IMR-90 (cell line): ENCODE measurements at regions not wholly inside any gene's neighbourhood (a gene's known extent, or its start where the extent isn't known, plus 50 kb on each side); places are given as distances from the start of the nearest gene placed in this dataset.

Source experiments
- ATAC-seq: fragments of 200-7000 bp; cut with Tn5 transposase; 2 replicates; pipeline ENCODE4 v1.9.1; 2020; ENCODE audit warnings: low read depth, mild to moderate bottlenecking, moderate library complexity
- BruUV-seq: library from RNA; stranded (reverse); fragments of 400-500 nt; replicated peaks from 2 replicates; lab custom pipeline; 2021; lab: Mats Ljungman, UMichigan
- CTCF ChIA-PET: fragments of 300-600 bp; formaldehyde crosslinking; extraction: SDS; loops from one replicate; lab custom pipeline; 2021; ENCODE audit warnings: antibody characterized with exemption; lab: Yijun Ruan, JAX
- POLR2A ChIA-PET: fragments of 300-600 bp; sonication (Branson Sonifier 250); formaldehyde crosslinking; loops from one replicate; lab custom pipeline; 2022; ENCODE audit warnings: antibody characterized with exemption; ENCODE audit not compliant: unreplicated experiment; lab: Charles Lee
- DNase-seq: peaks from one replicate; pipeline ENCODE4 v3.0.0; 2013
- H2AFZ ChIP-seq: replicated peaks from 2 replicates; pipeline ENCODE3; 2013; ENCODE audit warnings: low read length, mild to moderate bottlenecking; ENCODE audit not compliant: poor library complexity
- H2AK5ac ChIP-seq: 2 replicates; pipeline ENCODE4 v1.6.1; 2013; ENCODE audit warnings: low read depth, low read length, inconsistent platforms
- H2AK9ac ChIP-seq: replicated peaks from 2 replicates; pipeline ENCODE3; 2013; ENCODE audit warnings: mild to moderate bottlenecking, low read depth, low read length, moderate library complexity; ENCODE audit not compliant: poor library complexity
- H2BK120ac ChIP-seq: 2 replicates; pipeline ENCODE4 v1.6.1; 2013; ENCODE audit warnings: low read depth, low read length, inconsistent platforms
- H2BK15ac ChIP-seq: 3 replicates; pipeline ENCODE4 v1.6.1; 2013; ENCODE audit warnings: low read depth, low read length, inconsistent platforms
- H2BK20ac ChIP-seq: 2 replicates; pipeline ENCODE4 v1.6.1; 2013; ENCODE audit warnings: low read depth, mild to moderate bottlenecking, inconsistent platforms, low read length, moderate library complexity
- H2BK5ac ChIP-seq: 2 replicates; pipeline ENCODE4 v1.6.1; 2013; ENCODE audit warnings: mild to moderate bottlenecking, low read depth, low read length, inconsistent platforms; ENCODE audit not compliant: poor library complexity, severe bottlenecking
- H3K14ac ChIP-seq: replicated peaks from 2 replicates; pipeline ENCODE4 v1.6.1; 2013; ENCODE audit warnings: low read depth, low read length, inconsistent platforms
- H3K18ac ChIP-seq: 2 replicates; pipeline ENCODE4 v1.6.1; 2013; ENCODE audit warnings: low read depth, low read length, control low read depth
- H3K23ac ChIP-seq: 2 replicates; pipeline ENCODE4 v1.6.1; 2013; ENCODE audit warnings: low read depth, low read length, inconsistent platforms
- H3K27ac ChIP-seq: 2 replicates; pipeline ENCODE4 v1.5.1; 2013; ENCODE audit warnings: mild to moderate bottlenecking, control low read depth, low read length; ENCODE audit not compliant: insufficient read depth
- H3K27me3 ChIP-seq: 2 replicates; pipeline ENCODE4 v1.6.1; 2013; ENCODE audit warnings: low read length; ENCODE audit not compliant: control insufficient read depth, insufficient read depth
- H3K36me3 ChIP-seq: 2 replicates; pipeline ENCODE4 v1.6.1; 2013; ENCODE audit warnings: low read length, mixed read lengths; ENCODE audit not compliant: control insufficient read depth, insufficient read depth
- H3K4ac ChIP-seq: 2 replicates; pipeline ENCODE4 v1.6.1; 2013; ENCODE audit warnings: low read depth, low read length, inconsistent platforms
- H3K4me1 ChIP-seq: 2 replicates; pipeline ENCODE4 v1.6.1; 2013; ENCODE audit warnings: low read length, mixed read lengths; ENCODE audit not compliant: control insufficient read depth, insufficient read depth
- H3K4me2 ChIP-seq: 2 replicates; pipeline ENCODE4 v1.6.1; 2013; ENCODE audit warnings: low read depth, mild to moderate bottlenecking, control low read depth, low read length, moderate library complexity
- H3K4me3 ChIP-seq: 2 replicates; pipeline ENCODE4 v1.5.1; 2013; ENCODE audit warnings: low read depth, mild to moderate bottlenecking, control low read depth, low read length, moderate library complexity; ENCODE audit not compliant: insufficient read depth
- H3K56ac ChIP-seq: 2 replicates; pipeline ENCODE4 v1.6.1; 2013; ENCODE audit warnings: low read length, inconsistent platforms; ENCODE audit not compliant: insufficient read depth; ENCODE audit errors: extremely low read depth
- H3K79me1 ChIP-seq, 2 experiments: 2 replicates each; pipeline ENCODE4 v1.6.1; 2013; ENCODE audit warnings: low read length in 2 of 2, inconsistent platforms in 1 of 2, low read depth in 1 of 2
- H3K9ac ChIP-seq: 2 replicates; pipeline ENCODE4 v1.6.1; 2013; ENCODE audit warnings: low read depth, low read length, control low read depth
- H3K9me1 ChIP-seq: 2 replicates; pipeline ENCODE4 v1.6.1; 2013; ENCODE audit warnings: low read length, inconsistent platforms; ENCODE audit not compliant: insufficient read depth
- H3K9me3 ChIP-seq: 2 replicates; pipeline ENCODE4 v1.6.1; 2013; ENCODE audit warnings: low read length; ENCODE audit not compliant: control insufficient read depth, insufficient read depth
- H4K20me1 ChIP-seq: 2 replicates; pipeline ENCODE4 v1.6.1; 2013; ENCODE audit warnings: low read length, inconsistent platforms; ENCODE audit not compliant: insufficient read depth
- H4K5ac ChIP-seq: 2 replicates; pipeline ENCODE4 v1.6.1; 2013; ENCODE audit warnings: mild to moderate bottlenecking, low read depth, low read length, control low read depth
- H4K8ac ChIP-seq, 2 experiments: 2 replicates each; pipeline ENCODE4 v1.6.1; 2013; ENCODE audit warnings: low read depth in 2 of 2, low read length in 2 of 2, control low read depth in 1 of 2, inconsistent platforms in 1 of 2
- H4K91ac ChIP-seq: 2 replicates; pipeline ENCODE4 v1.6.1; 2013; ENCODE audit warnings: low read depth, low read length, inconsistent platforms; ENCODE audit not compliant: insufficient read depth
- BHLHE40 ChIP-seq: fragments of 150-350 bp; IDR thresholded peaks from 2 replicates; pipeline ENCODE4 v1.6.1; 2016; ENCODE audit warnings: mild to moderate bottlenecking, low read depth, low read length
- CEBPB ChIP-seq: IDR thresholded peaks from 2 replicates; pipeline ENCODE4 v1.6.1; 2012; ENCODE audit warnings: low read depth, low read length, improper control_type of control experiment
- CHD1 ChIP-seq: IDR thresholded peaks from 2 replicates; pipeline ENCODE4 v1.6.1; 2012; ENCODE audit warnings: low read depth, low read length, improper control_type of control experiment
- ELK1 ChIP-seq: fragments of 150-350 bp; IDR thresholded peaks from 2 replicates; pipeline ENCODE4 v1.6.1; 2016; ENCODE audit warnings: low read depth, mild to moderate bottlenecking, low read length, moderate library complexity, borderline replicate concordance
- FOS ChIP-seq: fragments of 150-350 bp; IDR thresholded peaks from 2 replicates; pipeline ENCODE4 v1.6.1; 2016; ENCODE audit warnings: low read depth, low read length
- MAFK ChIP-seq: IDR thresholded peaks from 2 replicates; pipeline ENCODE4 v1.6.1; 2012; ENCODE audit warnings: low read depth, low read length, improper control_type of control experiment
- MAZ ChIP-seq: IDR thresholded peaks from 2 replicates; pipeline ENCODE4 v1.6.1; 2012; ENCODE audit warnings: low read depth, mild to moderate bottlenecking, low read length, improper control_type of control experiment, moderate library complexity, borderline replicate concordance
- MXI1 ChIP-seq: IDR thresholded peaks from 2 replicates; pipeline ENCODE4 v1.6.1; 2012; ENCODE audit warnings: low read depth, mild to moderate bottlenecking, low read length, moderate library complexity, borderline replicate concordance
- NFE2L2 ChIP-seq: fragments of 150-350 bp; IDR thresholded peaks from 2 replicates; pipeline ENCODE4 v1.6.1; 2016; ENCODE audit warnings: low read depth, mild to moderate bottlenecking, low read length
- POLR2A ChIP-seq: IDR thresholded peaks from 2 replicates; pipeline ENCODE4 v1.6.1; 2012; ENCODE audit warnings: mild to moderate bottlenecking, low read depth, low read length
- RAD21 ChIP-seq: IDR thresholded peaks from 2 replicates; pipeline ENCODE4 v1.6.1; 2012; ENCODE audit warnings: low read length, improper control_type of control experiment
- RCOR1 ChIP-seq: IDR thresholded peaks from 2 replicates; pipeline ENCODE4 v1.6.1; 2012; ENCODE audit warnings: mild to moderate bottlenecking, low read length, improper control_type of control experiment; ENCODE audit not compliant: insufficient replicate concordance
- RFX5 ChIP-seq: IDR thresholded peaks from 2 replicates; pipeline ENCODE4 v1.8.0; 2012; ENCODE audit warnings: low read depth, mild to moderate bottlenecking, low read length, moderate library complexity
- SMC3 ChIP-seq: fragments of 150-350 bp; IDR thresholded peaks from 2 replicates; pipeline ENCODE4 v1.6.1; 2016; ENCODE audit warnings: low read depth, mild to moderate bottlenecking, antibody characterized with exemption, low read length, moderate library complexity
- WGBS, 2 experiments: methylation state at CpG; one replicate each; pipeline versions ENCODE4 v1.1.5 to v1.1.7; 2013; ENCODE audit warnings: missing lambda C conversion rate in 2 of 2; ENCODE audit not compliant: insufficient read length in 1 of 2; ENCODE audit errors: extremely low coverage in 2 of 2; 5-methylcytosine and 5-hydroxymethylcytosine counted together
- dilution Hi-C: fragments of 300-500 bp; cut with HindIII; formaldehyde crosslinking; loops from one replicate; pipeline ENCODE4 v1.14.3; 2018; ENCODE audit warnings: low sequenced_read_pairs; ENCODE audit not compliant: unreplicated experiment
- in situ Hi-C: fragments of 300-500 bp; cut with MboI; formaldehyde crosslinking; loops from 3 replicates; pipeline ENCODE4 v1.14.3; 2019; ENCODE audit warnings: low sequenced_read_pairs, inconsistent platforms, mixed read lengths
- intact Hi-C: fragments of 100-400 bp; cut with micrococcal nuclease; formaldehyde crosslinking; loops from 2 replicates; pipeline ENCODE4 v1.10.0; 2022
- TF ChIP-seq, protein P1 (sequence below): fragments of 150-350 bp; IDR thresholded peaks from 2 replicates; pipeline ENCODE4 v1.6.1; 2017; ENCODE audit warnings: mild to moderate bottlenecking, antibody characterized with exemption, low read length, low read depth
- TF ChIP-seq, protein P2 (sequence below): conservative IDR thresholded peaks from 2 replicates; pipeline ENCODE4 v1.5.1; 2012; ENCODE audit warnings: mild to moderate bottlenecking, low read depth, low read length, improper control_type of control experiment

GRCh38 chr16:17571499-17572093 is 100.8 kb upstream of the XYLT1 start:
- Histone ChIP-seq H4K20me1 (no peaks in the 10 kb centered on the region), H3K23ac (no peak overlapping the region), H3K4me2 (no peak overlapping the region), H3K14ac (no peak overlapping the region), H3K4me1 (no peaks in the 10 kb centered on the region), H2AFZ (no peak overlapping the region), H3K18ac (no peak overlapping the region), H2BK15ac (no peak overlapping the region), H2AK9ac (peak overlapping the region; percentile 20), H3K27me3 (peaks cover 17% of the 10 kb centered on the region), H3K27ac (no peak overlapping the region), H3K56ac (no peak overlapping the region), H4K8ac (no peak overlapping the region), H3K9me1 (no peaks in the 10 kb centered on the region), H4K91ac (no peak overlapping the region), H3K79me1 (no peaks in the 10 kb centered on the region), H3K4ac (no peak overlapping the region), H3K9me3 (no peaks in the 10 kb centered on the region), H3K4me3 (no peak overlapping the region), H3K9ac (no peak overlapping the region), H2BK20ac (no peak overlapping the region), H2AK5ac (no peak overlapping the region), H3K36me3 (no peaks in the 10 kb centered on the region), H2BK5ac (no peak overlapping the region), H2BK120ac (no peak overlapping the region), H4K5ac (no peak overlapping the region)
- ChIA-PET CTCF (no interaction called here), POLR2A (no interaction called here)
- in situ Hi-C loops (no loop called here), intact Hi-C loops (loop anchor here (10.0 kb wide), 1 partner anchor 367 kb away; no protein-coding TSS in a partner anchor), dilution Hi-C loops (no loop called here)
- 50% methylated on average over 1 of the region's 6 CpGs; no CpG with 5 or more reads in 1 of the 2 experiments for whole genome bisulfite sequencing, 2 experiments
- BruUV-seq, result no TSS peak
- TF ChIP-seq CHD1 (no peak), RFX5 (no peak), MAFK (no peak), POLR2A (no peak), CEBPB (no peak), RAD21 (no peak), RCOR1 (no peak), BHLHE40 (no peak), SMC3 (no peak), NFE2L2 (no peak), ELK1 (no peak), MAZ (no peak), FOS (no peak), MXI1 (no peak)
- TF ChIP-seq, protein P1, sequence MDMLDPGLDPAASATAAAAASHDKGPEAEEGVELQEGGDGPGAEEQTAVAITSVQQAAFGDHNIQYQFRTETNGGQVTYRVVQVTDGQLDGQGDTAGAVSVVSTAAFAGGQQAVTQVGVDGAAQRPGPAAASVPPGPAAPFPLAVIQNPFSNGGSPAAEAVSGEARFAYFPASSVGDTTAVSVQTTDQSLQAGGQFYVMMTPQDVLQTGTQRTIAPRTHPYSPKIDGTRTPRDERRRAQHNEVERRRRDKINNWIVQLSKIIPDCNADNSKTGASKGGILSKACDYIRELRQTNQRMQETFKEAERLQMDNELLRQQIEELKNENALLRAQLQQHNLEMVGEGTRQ, result no peak
- TF ChIP-seq, protein P2, sequence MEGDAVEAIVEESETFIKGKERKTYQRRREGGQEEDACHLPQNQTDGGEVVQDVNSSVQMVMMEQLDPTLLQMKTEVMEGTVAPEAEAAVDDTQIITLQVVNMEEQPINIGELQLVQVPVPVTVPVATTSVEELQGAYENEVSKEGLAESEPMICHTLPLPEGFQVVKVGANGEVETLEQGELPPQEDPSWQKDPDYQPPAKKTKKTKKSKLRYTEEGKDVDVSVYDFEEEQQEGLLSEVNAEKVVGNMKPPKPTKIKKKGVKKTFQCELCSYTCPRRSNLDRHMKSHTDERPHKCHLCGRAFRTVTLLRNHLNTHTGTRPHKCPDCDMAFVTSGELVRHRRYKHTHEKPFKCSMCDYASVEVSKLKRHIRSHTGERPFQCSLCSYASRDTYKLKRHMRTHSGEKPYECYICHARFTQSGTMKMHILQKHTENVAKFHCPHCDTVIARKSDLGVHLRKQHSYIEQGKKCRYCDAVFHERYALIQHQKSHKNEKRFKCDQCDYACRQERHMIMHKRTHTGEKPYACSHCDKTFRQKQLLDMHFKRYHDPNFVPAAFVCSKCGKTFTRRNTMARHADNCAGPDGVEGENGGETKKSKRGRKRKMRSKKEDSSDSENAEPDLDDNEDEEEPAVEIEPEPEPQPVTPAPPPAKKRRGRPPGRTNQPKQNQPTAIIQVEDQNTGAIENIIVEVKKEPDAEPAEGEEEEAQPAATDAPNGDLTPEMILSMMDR, result no peak
- ATAC-seq, result no peak
- DNase-seq, result no peak
